ENCODE measurements at regions not wholly inside any gene's neighbourhood (a gene's known extent, or its start where the extent isn't known, plus 50 kb on each side); places are given as distances from the start of the nearest gene placed in this dataset.
A peak's percentile ranks its signal among the peaks of the same experiment; 100 is the strongest.

DNA sequence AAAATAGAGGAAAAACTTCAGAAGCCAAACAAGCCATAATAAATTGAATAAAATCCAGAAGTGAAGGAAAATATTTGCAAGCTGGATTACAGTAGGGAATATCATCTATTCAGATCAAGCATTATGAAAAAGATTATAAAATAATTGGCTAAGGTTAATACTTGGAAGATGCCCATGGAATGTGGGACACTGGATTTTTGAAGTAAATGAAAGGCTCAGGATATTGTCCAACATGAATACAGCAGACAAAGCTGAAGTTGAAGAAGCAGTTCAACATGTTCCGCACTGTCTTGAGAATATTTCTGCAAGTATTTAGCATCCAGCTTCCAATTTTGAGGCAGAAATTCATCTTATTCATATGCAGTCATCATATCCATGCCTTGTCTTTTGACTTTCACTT lies 1278.4 kb upstream of the GJE1 start:
- WGBS (ENCODE audit: low lambda C conversion rate, missing lambda C conversion rate): 91% methylated on average over 1 of the region's 1 CpG
- TF ChIP-seq, protein P1, sequence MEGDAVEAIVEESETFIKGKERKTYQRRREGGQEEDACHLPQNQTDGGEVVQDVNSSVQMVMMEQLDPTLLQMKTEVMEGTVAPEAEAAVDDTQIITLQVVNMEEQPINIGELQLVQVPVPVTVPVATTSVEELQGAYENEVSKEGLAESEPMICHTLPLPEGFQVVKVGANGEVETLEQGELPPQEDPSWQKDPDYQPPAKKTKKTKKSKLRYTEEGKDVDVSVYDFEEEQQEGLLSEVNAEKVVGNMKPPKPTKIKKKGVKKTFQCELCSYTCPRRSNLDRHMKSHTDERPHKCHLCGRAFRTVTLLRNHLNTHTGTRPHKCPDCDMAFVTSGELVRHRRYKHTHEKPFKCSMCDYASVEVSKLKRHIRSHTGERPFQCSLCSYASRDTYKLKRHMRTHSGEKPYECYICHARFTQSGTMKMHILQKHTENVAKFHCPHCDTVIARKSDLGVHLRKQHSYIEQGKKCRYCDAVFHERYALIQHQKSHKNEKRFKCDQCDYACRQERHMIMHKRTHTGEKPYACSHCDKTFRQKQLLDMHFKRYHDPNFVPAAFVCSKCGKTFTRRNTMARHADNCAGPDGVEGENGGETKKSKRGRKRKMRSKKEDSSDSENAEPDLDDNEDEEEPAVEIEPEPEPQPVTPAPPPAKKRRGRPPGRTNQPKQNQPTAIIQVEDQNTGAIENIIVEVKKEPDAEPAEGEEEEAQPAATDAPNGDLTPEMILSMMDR (IDR thresholded peaks at IDR 0.05; ENCODE audit: poor library complexity): no peak
- TF ChIP-seq EZH2phosphoT487 (IDR thresholded peaks at IDR 0.05; ENCODE audit: low read depth, severe bottlenecking, unreplicated experiment): no peak
- TF ChIP-seq EZH2 (IDR thresholded peaks at IDR 0.05; ENCODE audit: borderline replicate concordance): no peak

DNA sequence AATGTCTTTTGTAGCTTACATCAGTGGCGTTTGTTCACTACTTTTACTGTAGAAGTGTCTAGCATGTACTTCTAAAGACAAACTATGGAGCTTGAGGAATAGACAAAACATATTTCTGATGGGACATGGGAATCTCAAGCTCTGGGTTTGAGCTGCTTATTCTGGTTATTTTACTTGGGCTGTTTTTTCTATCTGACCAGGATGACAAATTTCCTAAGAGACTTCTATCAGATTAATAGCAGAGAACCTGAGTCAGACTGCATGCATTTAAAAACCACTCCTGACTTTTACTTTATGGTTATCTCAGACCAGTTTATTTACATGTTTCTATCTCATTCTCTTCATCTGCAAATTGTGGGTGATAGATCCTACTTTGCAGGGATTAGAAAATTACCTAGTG lies 1282.3 kb upstream of the GJE1 start:
- DNase-seq (ENCODE audit: low spot score): no peak
- no peaks in the 10 kb centered on the region for H3K4me1 ChIP-seq (ENCODE audit: insufficient read depth)
- no peak overlapping the region for H2AFZ ChIP-seq
- no peaks in the 10 kb centered on the region for H3K9me3 ChIP-seq (ENCODE audit: low read depth)
- no peaks in the 10 kb centered on the region for H4K20me1 ChIP-seq (ENCODE audit: insufficient read depth, poor library complexity, severe bottlenecking)
- H3K79me2 ChIP-seq: no peaks in the 10 kb centered on the region
- H3K27me3 ChIP-seq: no peaks in the 10 kb centered on the region
- H3K4me3 ChIP-seq: no peak overlapping the region
- H3K9me2 ChIP-seq (replicated peaks; ENCODE audit: insufficient read depth): no peaks in the 10 kb centered on the region
- 88% methylated on average over 1 of the region's 1 CpG for WGBS (ENCODE audit: low lambda C conversion rate, missing lambda C conversion rate)
- TF ChIP-seq, protein P1 (IDR thresholded peaks at IDR 0.05; ENCODE audit: poor library complexity): no peak
- TF ChIP-seq EZH2 (IDR thresholded peaks at IDR 0.05; ENCODE audit: borderline replicate concordance) (no peak), EZH2phosphoT487 (IDR thresholded peaks at IDR 0.05; ENCODE audit: low read depth, severe bottlenecking, unreplicated experiment) (no peak)
- H3K4me2 ChIP-seq: no peak overlapping the region
- no peaks in the 10 kb centered on the region for H3K36me3 ChIP-seq (replicated peaks; ENCODE audit: insufficient read depth, low read depth)
- H3K27ac ChIP-seq: no peak overlapping the region

More for the DNA sequence above, 1278.4 kb upstream of the GJE1 start:
- Histone ChIP-seq H3K9me2 (replicated peaks; ENCODE audit: insufficient read depth) (no peaks in the 10 kb centered on the region), H3K4me1 (ENCODE audit: insufficient read depth) (no peaks in the 10 kb centered on the region), H2AFZ (peak overlapping the region; percentile 15), H3K36me3 (replicated peaks; ENCODE audit: insufficient read depth, low read depth) (no peaks in the 10 kb centered on the region), H3K27me3 (no peaks in the 10 kb centered on the region), H3K27ac (no peak overlapping the region), H3K9me3 (ENCODE audit: low read depth) (no peaks in the 10 kb centered on the region), H4K20me1 (ENCODE audit: insufficient read depth, poor library complexity, severe bottlenecking) (no peaks in the 10 kb centered on the region), H3K79me2 (no peaks in the 10 kb centered on the region), H3K4me2 (no peak overlapping the region), H3K4me3 (no peak overlapping the region)
- DNase-seq (ENCODE audit: low spot score): no peak

DNA sequence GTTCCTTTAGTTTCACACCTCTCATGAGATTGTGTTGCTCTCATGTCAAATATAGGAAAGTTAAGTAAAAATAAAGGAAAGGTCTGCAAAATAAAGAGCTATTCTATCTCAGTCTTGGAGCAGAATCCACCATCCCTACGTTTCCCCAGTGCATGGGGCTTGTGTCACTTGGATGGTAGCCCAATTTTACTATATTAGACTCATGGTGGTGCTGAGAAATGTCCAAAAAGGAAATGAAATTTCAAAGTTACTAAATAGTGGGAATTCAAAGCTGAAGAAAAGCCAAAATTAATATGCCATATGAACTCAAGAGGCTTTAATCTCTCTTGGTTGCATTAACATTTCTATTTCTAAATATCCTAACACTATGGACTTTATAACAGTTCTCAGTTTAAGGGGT lies 1283.3 kb upstream of the GJE1 start:
- H2AFZ ChIP-seq: no peak overlapping the region
- TF ChIP-seq, protein P1 (IDR thresholded peaks at IDR 0.05; ENCODE audit: poor library complexity): no peak
- TF ChIP-seq EZH2 (IDR thresholded peaks at IDR 0.05; ENCODE audit: borderline replicate concordance) (no peak), EZH2phosphoT487 (IDR thresholded peaks at IDR 0.05; ENCODE audit: low read depth, severe bottlenecking, unreplicated experiment) (no peak)
- WGBS (ENCODE audit: low lambda C conversion rate, missing lambda C conversion rate): 100% methylated on average over 1 of the region's 1 CpG

DNA sequence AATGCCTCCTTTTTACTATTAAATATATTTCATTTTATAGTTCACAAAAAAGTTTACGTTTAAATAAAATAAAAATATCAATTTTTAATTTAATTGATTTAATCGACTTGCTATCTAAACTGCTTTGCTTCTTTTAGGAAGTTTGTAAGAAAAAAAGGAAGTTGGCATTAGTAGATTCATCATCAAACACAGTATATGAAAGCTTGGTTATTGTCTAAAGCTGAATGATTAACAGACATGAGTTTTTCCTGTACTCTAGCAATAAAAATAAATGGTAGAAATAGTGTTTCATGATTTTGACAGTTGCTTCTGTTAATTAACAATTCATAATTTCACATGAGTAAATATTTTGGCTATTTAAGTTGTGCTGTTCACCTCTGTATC lies 1285.5 kb upstream of the GJE1 start:
- no peak for TF ChIP-seq EZH2 (IDR thresholded peaks at IDR 0.05; ENCODE audit: borderline replicate concordance)
- no peak for TF ChIP-seq EZH2phosphoT487 (IDR thresholded peaks at IDR 0.05; ENCODE audit: low read depth, severe bottlenecking, unreplicated experiment)
- TF ChIP-seq, protein P1 (IDR thresholded peaks at IDR 0.05; ENCODE audit: poor library complexity): no peak
- no peak overlapping the region for H2AFZ ChIP-seq
- H3K4me1 ChIP-seq (ENCODE audit: insufficient read depth): no peaks in the 10 kb centered on the region
- no peak overlapping the region for H3K4me2 ChIP-seq
- H3K36me3 ChIP-seq (replicated peaks; ENCODE audit: insufficient read depth, low read depth): no peaks in the 10 kb centered on the region
- H3K79me2 ChIP-seq: no peaks in the 10 kb centered on the region
- 91% methylated on average over 2 of the region's 2 CpGs for WGBS (ENCODE audit: low lambda C conversion rate, missing lambda C conversion rate)
- no peaks in the 10 kb centered on the region for H3K27me3 ChIP-seq
- H4K20me1 ChIP-seq (ENCODE audit: insufficient read depth, poor library complexity, severe bottlenecking): no peaks in the 10 kb centered on the region
- H3K27ac ChIP-seq: no peak overlapping the region
- no peaks in the 10 kb centered on the region for H3K9me2 ChIP-seq (replicated peaks; ENCODE audit: insufficient read depth)
- no peak for DNase-seq (ENCODE audit: low spot score)
- H3K9me3 ChIP-seq (ENCODE audit: low read depth): no peaks in the 10 kb centered on the region
- H3K4me3 ChIP-seq: no peak overlapping the region

More for the DNA sequence above, 1283.3 kb upstream of the GJE1 start:
- Histone ChIP-seq H3K36me3 (replicated peaks; ENCODE audit: insufficient read depth, low read depth) (no peaks in the 10 kb centered on the region), H3K27me3 (no peaks in the 10 kb centered on the region), H4K20me1 (ENCODE audit: insufficient read depth, poor library complexity, severe bottlenecking) (no peaks in the 10 kb centered on the region), H3K9me2 (replicated peaks; ENCODE audit: insufficient read depth) (no peaks in the 10 kb centered on the region), H3K4me1 (ENCODE audit: insufficient read depth) (no peaks in the 10 kb centered on the region), H3K79me2 (no peaks in the 10 kb centered on the region), H3K4me3 (no peak overlapping the region), H3K4me2 (no peak overlapping the region), H3K27ac (no peak overlapping the region), H3K9me3 (ENCODE audit: low read depth) (no peaks in the 10 kb centered on the region)
- DNase-seq (ENCODE audit: low spot score): no peak

All from hepatocyte (in vitro differentiated cells).